HepG2 (cell line): ENCODE measurements at regions not wholly inside any gene's neighbourhood (a gene's known extent, or its start where the extent isn't known, plus 50 kb on each side); places are given as distances from the start of the nearest gene placed in this dataset.

Source experiments
- ATAC-seq: fragments of 200-7000 bp; cut with Tn5 transposase; 3 replicates; pipeline ENCODE4 v1.9.1; 2020; ENCODE audit warnings: mild to moderate bottlenecking, moderate library complexity
- BruUV-seq: library from RNA; stranded (reverse); fragments of 400-500 nt; replicated peaks from 2 replicates; lab custom pipeline; 2021; lab: Mats Ljungman, UMichigan
- CTCF ChIA-PET: fragments of 300-600 bp; formaldehyde crosslinking; extraction: SDS; loops from one replicate; lab custom pipeline; 2021; ENCODE audit warnings: low total read pairs, inconsistent platforms, low intra/inter-chr PET ratio; lab: Yijun Ruan, JAX
- POLR2A ChIA-PET: fragments of 350-600 bp; sonication (Branson Sonifier 250); formaldehyde crosslinking; loops from one replicate; lab custom pipeline; 2020; ENCODE audit warnings: antibody characterized with exemption, inconsistent platforms; lab: Yijun Ruan, JAX
- DNase-seq: peaks from one replicate; pipeline ENCODE4 v3.0.0-alpha.2; 2015; ENCODE audit warnings: low spot score
- FAIRE-seq: peaks from 3 replicates; lab custom pipeline; 2011; peaks lifted over from hg19 to GRCh38; lab: Jason Lieb, UNC
- H2AFZ ChIP-seq: one replicate; pipeline ENCODE4 v1.6.1; 2011; ENCODE audit warnings: low read length, inconsistent platforms
- H3K27ac ChIP-seq: fragments of 300-600 bp; 3 replicates; pipeline ENCODE4 v1.8.0; 2011; ENCODE audit warnings: mixed run types, mild to moderate bottlenecking, mixed read lengths, low read length, inconsistent platforms; ENCODE audit not compliant: insufficient read depth; ENCODE audit errors: extremely low read length
- H3K27me3 ChIP-seq, 2 experiments: fragments of 200-600 bp in 1 of 2; 2 replicates in 1 of 2; 3 replicates in 1 of 2; pipeline versions ENCODE4 v1.6.0 to v1.8.0; 2011; ENCODE audit warnings: low read length in 2 of 2, mild to moderate bottlenecking in 2 of 2, moderate library complexity in 2 of 2, inconsistent platforms in 1 of 2; ENCODE audit not compliant: insufficient read depth in 2 of 2, control insufficient read depth in 1 of 2
- H3K36me3 ChIP-seq, 2 experiments: fragments of 200-600 bp in 1 of 2; replicated peaks in 1 of 2; 2 replicates in 1 of 2; 3 replicates in 1 of 2; pipeline versions ENCODE4 v1.5.1 to v1.8.0; 2011; ENCODE audit warnings: low read length in 2 of 2, inconsistent platforms in 1 of 2; ENCODE audit not compliant: insufficient read depth in 2 of 2, control insufficient read depth in 1 of 2
- H3K4me1 ChIP-seq: 2 replicates; pipeline ENCODE4 v1.5.1; 2012; ENCODE audit warnings: low read length, inconsistent platforms; ENCODE audit not compliant: insufficient read depth
- H3K4me2 ChIP-seq: 2 replicates; pipeline ENCODE4 v1.6.0; 2011; ENCODE audit warnings: low read depth, low read length, inconsistent platforms
- H3K4me3 ChIP-seq, 3 experiments: fragments of 200-600 bp in 1 of 3; sonication (generic), shearing (Covaris generic) in 1 of 3; replicated peaks in 1 of 3; 2 replicates each; pipeline ENCODE4 v1.5.1; 2011 to 2016; ENCODE audit warnings: low read length in 3 of 3, inconsistent platforms in 2 of 3, low read depth in 2 of 3, mild to moderate bottlenecking in 2 of 3, control low read depth in 1 of 3, mixed read lengths in 1 of 3; ENCODE audit not compliant: insufficient read depth in 1 of 3
- H3K79me2 ChIP-seq: one replicate; pipeline ENCODE4 v1.6.1; 2011; ENCODE audit warnings: low read length, inconsistent platforms; ENCODE audit not compliant: insufficient read depth
- H3K9ac ChIP-seq: 2 replicates; pipeline ENCODE4 v1.6.0; 2011; ENCODE audit warnings: mild to moderate bottlenecking, low read depth, low read length, inconsistent platforms; ENCODE audit not compliant: insufficient read depth
- H3K9me3 ChIP-seq: 2 replicates; pipeline ENCODE4 v1.5.1; 2012; ENCODE audit warnings: mild to moderate bottlenecking, low read length
- H4K20me1 ChIP-seq: 2 replicates; pipeline ENCODE4 v1.6.0; 2011; ENCODE audit warnings: inconsistent platforms, mild to moderate bottlenecking, low read length, moderate library complexity; ENCODE audit not compliant: insufficient read depth
- CEBPB ChIP-seq: IDR thresholded peaks from 2 replicates; pipeline ENCODE4 v1.6.1; 2011; ENCODE audit warnings: low read depth, low read length, improper control_type of control experiment, borderline replicate concordance
- ELF4 ChIP-seq: sonication (generic); formaldehyde crosslinking; IDR thresholded peaks from 2 replicates; pipeline ENCODE4 v1.5.0; 2020; ENCODE audit warnings: missing genetic modification reagents, mild to moderate bottlenecking, moderate library complexity, borderline replicate concordance
- GABPB1 ChIP-seq: IDR thresholded peaks from 2 replicates; pipeline ENCODE4 v1.6.1; 2016; ENCODE audit warnings: mild to moderate bottlenecking, missing genetic modification reagents, moderate library complexity, missing compliant biosample characterization
- GATAD2A ChIP-seq: IDR thresholded peaks from 2 replicates; pipeline ENCODE4 v1.6.1; 2016
- MEIS1 ChIP-seq: sonication (generic); formaldehyde crosslinking; IDR thresholded peaks from 2 replicates; pipeline ENCODE4 v1.9.0; 2021; ENCODE audit warnings: mild to moderate bottlenecking, missing genetic modification reagents, moderate library complexity, borderline replicate concordance
- NBN ChIP-seq: fragments of 450-650 bp; conservative IDR thresholded peaks from 2 replicates; pipeline ENCODE4 v1.6.1; 2017
- SMARCC2 ChIP-seq: fragments of 450-650 bp; IDR thresholded peaks from 2 replicates; pipeline ENCODE4 v1.6.1; 2017; ENCODE audit warnings: antibody characterized with exemption, mild to moderate bottlenecking
- TBP ChIP-seq: sonication (generic); formaldehyde crosslinking; IDR thresholded peaks from 2 replicates; pipeline ENCODE4 v1.5.0; 2020; ENCODE audit warnings: missing genetic modification reagents
- ZBTB8A ChIP-seq: sonication (generic); formaldehyde crosslinking; IDR thresholded peaks from 2 replicates; pipeline ENCODE4 v1.4.0; 2020; ENCODE audit warnings: mild to moderate bottlenecking, low read depth, missing genetic modification reagents, borderline replicate concordance
- ZNF550 ChIP-seq: sonication (generic); formaldehyde crosslinking; IDR thresholded peaks from 2 replicates; pipeline ENCODE4 v1.4.0; 2020; ENCODE audit warnings: mild to moderate bottlenecking, missing genetic modification reagents, borderline replicate concordance
- ZNF709 ChIP-seq: sonication (generic); formaldehyde crosslinking; IDR thresholded peaks from 2 replicates; pipeline ENCODE4 v1.5.0; 2020; ENCODE audit warnings: mild to moderate bottlenecking, missing genetic modification reagents
- ZNF775 ChIP-seq: sonication (generic); formaldehyde crosslinking; IDR thresholded peaks from 2 replicates; pipeline ENCODE4 v1.4.0; 2020; ENCODE audit warnings: missing genetic modification reagents, mild to moderate bottlenecking, moderate library complexity, borderline replicate concordance
- ZNF839 ChIP-seq: sonication (generic); formaldehyde crosslinking; IDR thresholded peaks from 2 replicates; pipeline ENCODE4 v1.4.0; 2020; ENCODE audit warnings: missing genetic modification reagents, mild to moderate bottlenecking, borderline replicate concordance
- ZSCAN29 ChIP-seq: sonication (generic); formaldehyde crosslinking; conservative IDR thresholded peaks from 2 replicates; pipeline ENCODE4 v1.4.0; 2020; ENCODE audit warnings: mild to moderate bottlenecking, missing genetic modification reagents
- WGBS: methylation state at CpG from one replicate; pipeline ENCODE4 v1.1.6; 2017; ENCODE audit warnings: low lambda C conversion rate; 5-methylcytosine and 5-hydroxymethylcytosine counted together
- in situ Hi-C: cut with HindIII; loops from 2 replicates; pipeline ENCODE4 v1.10.0; 2017; ENCODE audit warnings: low pct_unique_long_range_greater_than_20kb; ENCODE audit not compliant: extremely low pct_ligation_motif_present
- intact Hi-C: fragments of 100-400 bp; cut with micrococcal nuclease; formaldehyde crosslinking; loops from one replicate; pipeline ENCODE4 v1.10.0; 2022; ENCODE audit not compliant: unreplicated experiment
- TF ChIP-seq, protein P1 (sequence below): sonication (generic); formaldehyde crosslinking; IDR thresholded peaks from 2 replicates; pipeline ENCODE4 v1.5.1; 2020; ENCODE audit warnings: missing genetic modification reagents, mild to moderate bottlenecking, borderline replicate concordance

DNA sequence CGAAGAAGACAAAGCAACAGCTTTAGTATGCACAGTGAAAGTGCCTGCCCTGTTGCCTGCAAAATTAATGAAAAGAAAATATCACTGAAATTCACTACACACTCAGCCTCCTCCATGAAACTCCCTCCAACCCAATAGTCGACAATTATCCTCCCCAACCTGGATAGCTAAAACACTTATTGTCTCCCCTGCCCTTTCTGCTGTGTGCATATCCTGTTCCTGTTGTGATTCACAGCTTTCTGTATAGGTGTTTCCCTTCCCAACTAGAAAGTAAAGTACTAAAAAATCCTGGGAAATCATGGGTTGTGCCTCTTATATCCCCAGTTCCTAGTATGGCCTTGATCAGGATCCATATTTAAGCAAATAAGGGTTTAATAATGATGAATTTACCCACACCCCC is 412.1 kb downstream of the LTN1 start:
- Histone ChIP-seq H3K9ac (no peak overlapping the region), H3K36me3 (no peaks in the 10 kb centered on the region), H3K4me1 (no peaks in the 10 kb centered on the region), H3K27ac (no peak overlapping the region)
- POLR2A ChIA-PET: no interaction called here
- BruUV-seq: no TSS peak
- intact Hi-C loops: no loop called here
- in situ Hi-C loops: no loop called here
- TF ChIP-seq ELF4 (CRISPR knock-in tag): no peak
- TF ChIP-seq MEIS1 (CRISPR knock-in tag): no peak
- TF ChIP-seq SMARCC2: no peak
- TF ChIP-seq ZSCAN29 (CRISPR knock-in tag): no peak
- no peak for TF ChIP-seq ZBTB8A
- no peak for TF ChIP-seq GABPB1 (CRISPR knock-in tag)
- no peak for TF ChIP-seq NBN
- TF ChIP-seq, all 625 proteins: peak for 0
- no peaks in the 10 kb centered on the region for H3K27me3 ChIP-seq
- ATAC-seq (no peak), FAIRE-seq (no peak), DNase-seq (no peak)
- H3K79me2 ChIP-seq: no peaks in the 10 kb centered on the region
- H4K20me1 ChIP-seq: no peaks in the 10 kb centered on the region
- peaks cover 15% of the 10 kb centered on the region for H3K9me3 ChIP-seq
- H2AFZ ChIP-seq: no peak overlapping the region
- CTCF ChIA-PET: no interaction called here
- H3K4me2 ChIP-seq: no peak overlapping the region
- no peak overlapping the region for H3K4me3 ChIP-seq
- WGBS: 16% methylated on average over 2 of the region's 2 CpGs

DNA sequence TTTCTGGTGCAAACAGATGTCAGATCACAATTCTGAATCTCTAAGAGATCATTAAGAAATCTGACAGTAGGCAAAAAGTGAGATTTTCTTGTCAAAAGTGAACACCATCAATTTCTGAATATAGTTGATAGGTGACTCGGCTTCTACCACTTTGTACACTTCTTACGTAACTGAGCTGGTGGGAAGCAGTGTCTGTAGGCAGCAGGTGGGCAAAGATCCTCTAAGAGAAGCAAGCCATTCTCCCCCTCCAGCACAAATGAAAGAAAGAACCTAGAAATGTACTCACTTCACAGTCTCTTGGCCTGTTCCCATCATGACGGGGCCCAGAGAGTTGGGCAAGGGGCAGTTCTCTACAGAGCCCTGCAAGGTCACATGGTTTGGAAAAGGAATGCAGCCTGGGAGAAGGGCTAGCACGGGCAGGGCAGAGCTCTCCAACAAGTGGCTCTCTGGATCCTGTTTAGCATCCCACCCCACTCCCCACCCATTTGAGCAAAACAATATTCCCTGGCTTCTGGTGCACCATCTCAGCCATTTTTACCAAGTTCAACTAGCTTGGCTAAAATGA is 412.6 kb downstream of the LTN1 start:
- no peak; the same call in 2 of the 3 replicates for ATAC-seq
- Histone ChIP-seq H3K4me2 (no peak overlapping the region), H3K27ac (no peak overlapping the region), H3K27me3 (no peaks in the 10 kb centered on the region), H3K4me1 (no peaks in the 10 kb centered on the region), H3K9ac (no peak overlapping the region), H3K4me3 (no peak overlapping the region), H3K79me2 (no peaks in the 10 kb centered on the region), H4K20me1 (no peaks in the 10 kb centered on the region), H3K36me3 (no peaks in the 10 kb centered on the region), H3K9me3 (peaks cover 20% of the 10 kb centered on the region), H2AFZ (no peak overlapping the region)
- TF ChIP-seq ZNF775 (CRISPR knock-in tag): no peak
- TF ChIP-seq, protein P1, sequence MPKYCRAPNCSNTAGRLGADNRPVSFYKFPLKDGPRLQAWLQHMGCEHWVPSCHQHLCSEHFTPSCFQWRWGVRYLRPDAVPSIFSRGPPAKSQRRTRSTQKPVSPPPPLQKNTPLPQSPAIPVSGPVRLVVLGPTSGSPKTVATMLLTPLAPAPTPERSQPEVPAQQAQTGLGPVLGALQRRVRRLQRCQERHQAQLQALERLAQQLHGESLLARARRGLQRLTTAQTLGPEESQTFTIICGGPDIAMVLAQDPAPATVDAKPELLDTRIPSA (CRISPR knock-in tag): no peak
- TF ChIP-seq ZNF839: no peak
- no peak for TF ChIP-seq CEBPB
- TF ChIP-seq TBP: no peak
- TF ChIP-seq GATAD2A (CRISPR knock-in tag): no peak
- TF ChIP-seq ZNF550 (CRISPR knock-in tag): no peak
- TF ChIP-seq ZNF709 (CRISPR knock-in tag): no peak
- intact Hi-C loops: no loop called here
- CTCF ChIA-PET: no interaction called here
- no TSS peak for BruUV-seq
- 26% methylated on average over 3 of the region's 4 CpGs for WGBS
- in situ Hi-C loops: no loop called here
- DNase-seq: no peak
- POLR2A ChIA-PET: no interaction called here
- no peak for FAIRE-seq
